Gastrocnemius medialis (tissue), 4 donors: ENCODE measurements at regions not wholly inside any gene's neighbourhood (a gene's known extent, or its start where the extent isn't known, plus 50 kb on each side); places are given as distances from the start of the nearest gene placed in this dataset.

Experiments used
- POLR2A ChIP-seq, 2 donors: fragments of 450-650 bp; IDR thresholded peaks; one replicate each; pipeline ENCODE4 v1.6.1; 2017; ENCODE audit warnings: antibody characterized with exemption in 2 of 2, mild to moderate bottlenecking in 2 of 2, moderate library complexity in 2 of 2
- TF ChIP-seq, protein P1 (sequence below), 5 experiments: fragments of 450-650 bp in 3 of 5; fragments of 200-600 bp in 2 of 5; sonication (generic) in 2 of 5; IDR thresholded peaks in 4 of 5; conservative IDR thresholded peaks in 1 of 5; 1 replicate in 4 of 5; 2 replicates in 1 of 5; pipeline ENCODE4 v1.5.1; 2016 to 2019; ENCODE audit warnings: antibody characterized with exemption in 5 of 5, mild to moderate bottlenecking in 3 of 5, moderate library complexity in 3 of 5

DNA sequence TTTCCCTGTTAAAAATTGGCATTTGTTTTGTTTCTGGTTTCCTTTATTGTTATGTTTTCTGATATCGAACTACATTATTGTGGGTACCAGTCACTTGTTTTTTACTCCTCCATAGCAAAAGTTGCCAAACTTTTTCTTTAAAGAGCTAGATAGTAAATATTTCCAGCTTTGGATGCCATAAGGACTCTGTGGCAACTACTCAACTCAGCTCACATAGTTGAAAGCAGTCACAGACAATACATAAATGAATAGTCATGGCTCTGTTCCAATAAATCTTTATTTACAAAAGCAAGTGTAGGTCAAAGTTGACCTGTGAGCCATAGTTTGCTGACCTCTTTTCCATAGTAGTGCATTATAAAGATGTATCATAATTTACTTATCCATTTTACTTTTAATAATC is 305.0 kb downstream of the RASEF start:
- TF ChIP-seq, protein P1, sequence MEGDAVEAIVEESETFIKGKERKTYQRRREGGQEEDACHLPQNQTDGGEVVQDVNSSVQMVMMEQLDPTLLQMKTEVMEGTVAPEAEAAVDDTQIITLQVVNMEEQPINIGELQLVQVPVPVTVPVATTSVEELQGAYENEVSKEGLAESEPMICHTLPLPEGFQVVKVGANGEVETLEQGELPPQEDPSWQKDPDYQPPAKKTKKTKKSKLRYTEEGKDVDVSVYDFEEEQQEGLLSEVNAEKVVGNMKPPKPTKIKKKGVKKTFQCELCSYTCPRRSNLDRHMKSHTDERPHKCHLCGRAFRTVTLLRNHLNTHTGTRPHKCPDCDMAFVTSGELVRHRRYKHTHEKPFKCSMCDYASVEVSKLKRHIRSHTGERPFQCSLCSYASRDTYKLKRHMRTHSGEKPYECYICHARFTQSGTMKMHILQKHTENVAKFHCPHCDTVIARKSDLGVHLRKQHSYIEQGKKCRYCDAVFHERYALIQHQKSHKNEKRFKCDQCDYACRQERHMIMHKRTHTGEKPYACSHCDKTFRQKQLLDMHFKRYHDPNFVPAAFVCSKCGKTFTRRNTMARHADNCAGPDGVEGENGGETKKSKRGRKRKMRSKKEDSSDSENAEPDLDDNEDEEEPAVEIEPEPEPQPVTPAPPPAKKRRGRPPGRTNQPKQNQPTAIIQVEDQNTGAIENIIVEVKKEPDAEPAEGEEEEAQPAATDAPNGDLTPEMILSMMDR (IDR thresholded peaks at IDR 0.05 in 4 of 5, conservative IDR thresholded peaks at IDR 0.05 in 1 of 5), result no peak
- TF ChIP-seq POLR2A (IDR thresholded peaks at IDR 0.05), result no peak
